Activated gamma-delta T cell treated with anti-CD3 and anti-CD28 coated beads, Interleukin-2, amount 50 U/mL, for 16 hours (primary cell): ENCODE measurements at regions not wholly inside any gene's neighbourhood (a gene's known extent, or its start where the extent isn't known, plus 50 kb on each side); places are given as distances from the start of the nearest gene placed in this dataset.

Experiments
- DNase-seq: peaks from one replicate; pipeline ENCODE4 v3.0.0-alpha.2; 2020; ENCODE audit warnings: low read depth

GRCh38 chr6:8743170-8743745 lies 307.9 kb upstream of the SLC35B3 start:
- no peak for DNase-seq

DNA sequence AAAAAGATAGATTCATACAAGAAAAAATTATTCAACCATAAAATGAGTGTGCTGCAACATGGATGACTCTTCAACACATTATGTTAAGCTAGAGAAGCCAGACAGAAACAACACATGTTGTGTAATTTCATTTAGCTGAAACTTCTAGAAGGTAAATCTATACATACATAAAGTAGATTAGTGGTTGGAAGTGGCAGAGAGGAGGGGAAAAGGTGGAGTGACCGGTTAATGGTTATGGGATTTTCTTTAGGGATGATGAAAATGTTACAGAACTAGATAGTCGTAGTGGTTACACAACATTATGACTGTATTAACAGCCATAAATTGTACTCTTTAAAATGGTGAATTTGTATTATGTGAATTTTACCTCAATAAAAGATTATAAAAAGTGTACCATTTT lies 304.1 kb upstream of the SLC35B3 start:
- DNase-seq: no peak

DNA sequence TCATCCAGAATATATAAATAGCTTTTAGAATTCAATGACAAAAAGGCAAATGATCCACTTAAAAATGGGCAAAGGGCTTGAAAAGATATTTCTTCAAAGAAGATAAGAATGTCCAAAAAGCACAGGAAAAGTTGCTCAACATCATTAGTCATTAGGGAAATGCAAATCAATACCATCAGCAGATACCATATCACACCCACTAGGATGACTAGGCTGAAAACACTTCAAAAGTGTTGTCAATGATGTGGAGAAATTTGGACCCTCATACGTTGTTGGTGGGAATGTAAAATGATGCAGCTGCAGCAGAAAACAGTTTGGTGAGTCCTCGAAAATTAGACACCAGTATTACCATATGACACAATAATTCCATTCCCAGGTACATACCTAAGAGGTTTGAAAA lies 303.6 kb upstream of the SLC35B3 start:
- no peak for DNase-seq

DNA sequence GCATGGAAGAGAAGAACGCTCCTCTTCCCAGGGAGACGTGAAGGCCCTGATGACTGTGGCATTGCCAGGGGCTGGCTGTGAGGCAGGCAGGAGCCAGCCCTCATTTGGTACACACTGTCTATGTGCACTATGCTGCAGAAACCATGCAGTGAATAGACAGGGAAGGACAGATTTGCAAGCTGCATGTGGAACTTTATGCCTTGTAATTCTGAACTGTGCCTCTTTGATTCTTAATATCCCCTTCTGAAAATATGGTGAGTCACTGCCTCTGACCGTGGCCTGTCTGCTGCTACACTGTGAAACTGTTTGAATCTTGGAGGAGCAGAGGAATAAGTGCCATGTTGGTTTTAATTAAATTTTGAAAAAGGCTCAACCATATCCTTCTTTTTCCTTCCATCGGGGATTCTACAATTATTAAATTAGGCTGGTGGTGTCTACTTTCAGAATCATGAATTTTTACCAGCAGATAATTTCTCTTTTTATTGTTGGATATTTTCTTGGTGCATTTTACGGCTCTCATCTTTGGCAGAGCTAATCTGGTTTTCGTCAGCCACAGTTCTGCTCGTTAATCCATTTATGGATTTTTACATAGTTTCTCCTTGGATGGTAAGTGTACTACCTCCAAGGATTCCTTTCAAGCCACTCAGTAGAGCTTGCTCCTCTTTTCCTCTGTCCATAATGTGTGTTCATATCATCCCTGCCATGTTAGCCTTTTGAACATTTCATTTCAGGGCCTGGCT lies 301.0 kb upstream of the SLC35B3 start:
- DNase-seq: no peak

DNA sequence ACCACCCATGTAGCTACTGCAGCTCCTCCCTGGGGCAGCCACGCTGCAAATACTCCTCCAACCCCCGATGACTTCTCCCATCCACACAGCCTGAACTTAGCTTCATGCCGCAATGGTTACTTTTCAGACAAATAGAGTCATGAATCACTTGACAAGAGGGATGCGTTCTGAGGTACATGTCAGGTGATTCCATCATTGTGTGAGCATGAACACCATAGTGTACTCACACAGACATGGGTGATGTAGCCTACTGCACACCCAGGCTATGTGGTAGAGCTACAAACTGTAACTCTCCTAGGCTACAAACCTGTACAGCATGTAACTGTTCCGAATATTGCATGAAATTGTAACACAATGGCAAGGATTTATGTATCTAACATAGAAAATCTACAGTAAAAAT lies 298.5 kb upstream of the SLC35B3 start:
- no peak for DNase-seq

DNA sequence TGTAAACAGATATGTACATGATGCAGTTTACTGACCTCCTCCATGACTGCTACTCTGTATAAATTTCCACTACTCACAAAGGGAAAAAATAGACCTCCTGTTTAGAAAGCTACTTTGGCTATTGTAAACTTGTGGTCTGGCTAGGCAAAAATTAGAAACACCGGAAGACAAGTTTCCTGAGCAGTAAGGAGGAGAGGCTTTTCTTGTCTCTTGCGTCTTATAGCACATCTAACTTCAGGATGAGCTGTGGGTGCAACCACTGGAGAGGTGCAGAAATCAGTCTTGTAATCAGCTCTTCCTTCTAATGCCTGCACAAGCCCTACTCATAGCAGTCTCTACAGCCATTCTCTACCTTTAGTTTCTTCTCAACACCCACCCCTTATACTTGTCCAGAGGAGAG lies 296.5 kb upstream of the SLC35B3 start:
- DNase-seq: no peak

GRCh38 chr6:8710668-8711431 lies 275.5 kb upstream of the SLC35B3 start:
- no peak for DNase-seq

DNA sequence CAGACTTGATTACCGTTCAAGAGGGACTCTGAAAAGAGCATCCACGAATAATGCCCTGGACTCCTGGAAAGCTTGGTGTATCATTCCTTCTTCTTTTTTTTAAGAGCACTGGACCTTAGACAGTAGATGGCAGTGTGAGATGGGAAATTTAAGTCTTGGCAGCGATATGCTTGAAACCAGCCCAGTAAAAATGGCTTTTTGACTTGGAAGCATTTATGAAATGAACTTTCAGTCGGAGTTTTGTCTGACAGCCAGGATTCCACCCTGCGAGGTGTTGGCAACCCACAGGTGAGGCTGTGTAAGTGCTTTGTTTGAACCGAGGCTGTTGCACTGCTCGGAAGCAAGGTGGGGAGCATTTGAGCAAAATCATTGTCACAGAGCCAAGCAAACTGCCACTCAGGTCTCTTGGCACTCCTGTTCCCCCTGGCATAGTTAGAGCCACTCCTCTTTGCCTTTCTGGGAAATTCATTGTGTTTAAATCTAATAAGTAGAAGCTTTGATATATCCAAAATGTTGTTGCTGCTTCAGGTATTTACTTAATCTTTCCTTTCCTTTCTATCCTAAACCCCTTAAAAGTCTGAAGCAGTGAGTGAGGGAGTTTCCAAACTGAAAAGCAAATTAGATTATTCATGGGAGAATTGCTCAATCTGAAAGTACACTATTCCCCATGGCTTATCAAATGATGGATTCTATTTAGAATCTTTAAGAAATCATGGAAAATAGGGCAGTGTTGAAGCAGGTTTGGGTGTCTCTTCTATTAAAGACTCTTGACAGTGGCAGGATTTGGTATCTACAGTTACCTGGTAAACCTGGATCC lies 272.8 kb upstream of the SLC35B3 start:
- DNase-seq: no peak

GRCh38 chr6:8707369-8707768 lies 272.0 kb upstream of the SLC35B3 start:
- no peak for DNase-seq

DNA sequence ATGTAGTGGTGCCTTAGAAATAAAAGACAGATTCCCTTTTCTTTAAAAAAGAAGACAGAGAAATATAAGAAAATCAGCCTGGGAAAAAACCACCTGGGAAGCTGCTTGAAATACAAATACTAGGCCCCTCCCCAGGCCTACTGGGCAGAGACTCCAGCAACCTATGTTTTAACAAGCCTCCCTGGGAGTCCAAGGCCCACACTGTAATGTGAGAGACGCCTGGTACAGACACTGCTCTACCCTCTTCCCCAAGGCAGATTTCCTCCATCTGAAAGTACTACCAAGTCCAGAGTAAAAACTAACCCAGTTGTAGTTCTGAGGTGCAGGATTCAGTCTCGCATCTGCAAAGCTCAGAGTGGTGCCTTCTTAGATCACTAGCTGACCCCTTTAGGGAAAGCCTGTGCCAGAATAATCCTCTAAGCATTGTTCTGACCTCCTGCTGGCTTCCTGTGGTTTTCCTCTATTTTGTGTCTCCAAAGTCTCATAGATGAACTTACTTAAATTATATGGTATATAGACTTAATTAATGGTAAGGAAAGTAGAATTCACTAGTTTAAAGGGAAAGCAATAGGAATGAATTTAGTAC lies 270.2 kb upstream of the SLC35B3 start:
- no peak for DNase-seq

DNA sequence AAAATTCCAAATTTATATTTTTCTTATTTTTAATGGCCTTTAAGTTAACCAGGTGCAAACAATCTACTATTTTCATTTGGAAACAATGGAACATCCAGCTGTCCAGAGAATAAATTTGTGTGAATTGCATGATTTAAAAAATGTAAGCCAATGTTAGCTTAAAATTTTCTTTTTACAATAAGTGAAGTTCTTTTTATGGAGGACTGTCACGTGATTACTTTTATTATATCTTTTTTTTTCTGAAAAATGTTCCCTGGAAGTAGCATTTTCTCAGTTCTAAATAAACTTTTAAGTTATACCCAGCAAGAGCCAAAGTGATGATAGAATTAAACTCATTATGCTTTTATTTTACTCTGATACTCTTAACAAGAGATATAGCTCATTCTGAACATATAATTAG lies 267.7 kb upstream of the SLC35B3 start:
- no peak for DNase-seq

- no peak for DNase-seq
Observed at GRCh38 chr6:8688821-8689220, 253.5 kb upstream of the SLC35B3 start.

- no peak for DNase-seq
Observed at GRCh38 chr6:8686077-8686476, 250.7 kb upstream of the SLC35B3 start.

DNA sequence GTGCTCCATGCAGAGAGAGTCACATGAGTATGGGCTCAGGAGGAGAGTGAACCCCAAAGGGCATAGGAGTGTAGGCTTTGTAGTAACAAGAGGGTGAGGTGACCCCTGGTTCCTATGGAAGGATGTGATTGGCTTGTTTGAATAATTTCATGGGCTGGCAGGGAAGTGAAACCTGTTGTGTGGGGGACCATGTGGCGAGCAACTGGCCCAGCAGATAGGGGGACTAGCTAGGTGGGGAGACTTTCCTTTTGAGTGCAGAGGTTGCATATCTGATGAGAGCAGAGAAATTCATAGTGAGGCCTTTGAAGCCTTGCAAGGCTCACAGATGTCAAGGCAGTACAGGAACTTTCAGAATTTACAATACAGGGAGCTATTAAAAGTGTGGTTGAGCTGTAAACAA lies 247.9 kb upstream of the SLC35B3 start:
- DNase-seq: no peak

DNA sequence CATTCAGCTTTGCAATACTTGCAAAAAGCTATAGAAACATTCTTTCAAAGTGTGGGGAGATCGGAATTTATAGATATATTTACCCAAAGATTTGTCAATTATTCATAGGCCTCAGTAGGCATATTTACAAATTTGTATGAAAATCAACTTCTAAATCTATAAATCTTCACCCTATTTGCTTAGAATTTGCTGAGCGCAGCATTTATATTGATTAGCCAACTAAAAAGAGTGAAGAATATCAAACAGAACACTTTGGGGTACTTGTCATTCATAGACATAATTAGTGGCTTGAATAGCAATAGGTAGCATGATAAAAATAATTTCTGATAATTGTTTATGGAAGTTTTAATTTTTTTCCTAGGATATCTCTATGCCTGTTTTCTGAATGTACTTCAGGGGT lies 244.5 kb upstream of the SLC35B3 start:
- no peak for DNase-seq

- no peak for DNase-seq
Observed at GRCh38 chr6:8678466-8678865, 243.1 kb upstream of the SLC35B3 start.

DNA sequence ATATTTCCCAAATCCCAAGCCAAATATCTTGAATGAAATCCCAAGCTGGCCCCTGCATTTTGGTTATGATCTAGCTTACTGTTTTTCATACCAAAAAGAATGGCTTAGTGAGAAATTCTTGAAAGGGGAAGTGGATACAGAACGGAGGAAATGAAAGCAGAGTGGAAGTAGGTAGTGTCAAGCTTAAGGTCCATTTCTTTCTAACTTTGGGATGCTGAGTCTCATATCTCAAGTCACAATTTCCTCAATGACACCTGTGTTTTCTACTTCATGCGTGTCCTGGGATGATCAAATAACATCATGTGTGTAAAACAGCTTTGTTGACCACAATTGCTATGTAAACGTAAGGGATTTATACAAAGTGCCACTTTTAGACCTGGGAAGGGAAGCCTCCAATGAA lies 238.8 kb upstream of the SLC35B3 start:
- no peak for DNase-seq

GRCh38 chr6:8672882-8673281 lies 237.5 kb upstream of the SLC35B3 start:
- DNase-seq: no peak

- DNase-seq: no peak
Observed at GRCh38 chr6:8670792-8671191, 235.4 kb upstream of the SLC35B3 start.

DNA sequence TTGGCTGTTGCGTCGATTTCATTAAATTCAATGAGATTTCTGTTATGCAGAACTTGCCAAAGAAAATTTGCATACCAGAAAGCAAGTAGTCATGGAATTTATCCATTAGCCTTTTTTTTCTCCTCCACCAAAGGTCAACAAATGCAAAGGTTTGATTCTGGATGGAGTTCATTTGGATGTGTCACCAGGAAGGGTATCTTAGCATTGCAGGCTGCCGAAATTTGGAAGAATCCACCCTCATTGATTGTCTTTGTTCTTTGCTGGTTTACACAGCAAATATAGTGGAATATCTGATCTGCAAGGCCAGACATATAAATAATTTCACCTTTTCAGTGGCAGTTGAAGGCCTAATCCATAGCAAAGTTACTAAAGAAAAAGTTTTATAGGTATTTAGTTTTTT lies 229.4 kb upstream of the SLC35B3 start:
- no peak for DNase-seq

DNA sequence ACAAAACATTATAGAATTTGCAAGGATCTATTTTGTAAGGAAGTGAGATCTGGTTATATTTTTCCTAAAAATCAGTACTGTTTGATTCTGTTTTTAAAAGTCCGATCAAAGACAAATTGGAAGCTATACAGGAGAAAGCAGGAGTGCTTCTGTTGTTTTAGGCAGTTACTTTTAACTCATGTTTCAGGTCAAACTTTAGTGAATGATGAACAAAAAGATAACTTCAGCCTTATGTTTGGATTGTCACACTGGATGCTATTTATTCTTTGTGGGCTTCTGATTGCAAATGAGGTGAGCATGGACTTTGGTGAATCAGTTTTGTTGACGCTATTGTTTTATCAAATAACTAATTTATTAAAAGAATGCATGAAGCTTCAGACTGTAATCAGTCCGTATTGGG lies 228.7 kb upstream of the SLC35B3 start:
- no peak for DNase-seq
